CD14-positive monocyte (primary cell): ENCODE measurements at regions not wholly inside any gene's neighbourhood (a gene's known extent, or its start where the extent isn't known, plus 50 kb on each side); places are given as distances from the start of the nearest gene placed in this dataset.

Source experiments
- DNase-seq, 3 donors: peaks; one replicate each; pipeline ENCODE4 v3.0.0-alpha.2; 2011 to 2022
- H2AFZ ChIP-seq: 2 replicates; pipeline ENCODE4 v1.6.0; 2012; ENCODE audit warnings: mild to moderate bottlenecking, low read depth, low read length, inconsistent platforms; ENCODE audit not compliant: insufficient read depth, poor library complexity, severe bottlenecking
- H3K27ac ChIP-seq, 2 donors: 1 replicate in 1 of 2; 2 replicates in 1 of 2; pipeline ENCODE4 v1.5.1; 2012 to 2013; ENCODE audit warnings: low read length in 2 of 2, control low read depth in 1 of 2, inconsistent platforms in 1 of 2, low read depth in 1 of 2, mild to moderate bottlenecking in 1 of 2
- H3K27me3 ChIP-seq, 2 donors: one replicate each; pipeline versions ENCODE4 v1.6.0 to v1.6.1; 2011 to 2013; ENCODE audit warnings: low read length in 2 of 2; ENCODE audit not compliant: control insufficient read depth in 2 of 2, insufficient read depth in 2 of 2
- H3K36me3 ChIP-seq, 2 donors: replicated peaks in 1 of 2; 1 replicate in 1 of 2; 2 replicates in 1 of 2; pipeline versions ENCODE4 v1.5.1 to v1.6.1; 2012 to 2013; ENCODE audit warnings: low read length in 2 of 2, control low read depth in 1 of 2, inconsistent platforms in 1 of 2, mild to moderate bottlenecking in 1 of 2; ENCODE audit not compliant: insufficient read depth in 2 of 2, control insufficient read depth in 1 of 2
- H3K4me1 ChIP-seq, 2 donors: 1 replicate in 1 of 2; 2 replicates in 1 of 2; pipeline versions ENCODE4 v1.5.1 to v1.6.1; 2012 to 2013; ENCODE audit warnings: low read length in 2 of 2, control low read depth in 1 of 2, inconsistent platforms in 1 of 2, mild to moderate bottlenecking in 1 of 2, moderate library complexity in 1 of 2; ENCODE audit not compliant: insufficient read depth in 2 of 2, control insufficient read depth in 1 of 2
- H3K4me2 ChIP-seq: replicated peaks from 2 replicates; pipeline ENCODE3; 2012; ENCODE audit warnings: low read length, moderate library complexity, mild to moderate bottlenecking; ENCODE audit not compliant: poor library complexity, severe bottlenecking; ENCODE audit errors: extremely low read depth
- H3K4me3 ChIP-seq, 3 experiments: fragments of 200-600 bp in 1 of 3; sonication (generic) in 1 of 3; replicated peaks in 1 of 3; 1 replicate in 2 of 3; 2 replicates in 1 of 3; pipeline ENCODE4 v1.5.1; 2011 to 2013; ENCODE audit warnings: low read length in 3 of 3, mild to moderate bottlenecking in 3 of 3, control low read depth in 2 of 3, low read depth in 2 of 3, inconsistent platforms in 1 of 3, moderate library complexity in 1 of 3
- H3K79me2 ChIP-seq: 2 replicates; pipeline ENCODE4 v1.6.0; 2012; ENCODE audit warnings: mild to moderate bottlenecking, control low read depth, inconsistent platforms, low read length, moderate library complexity; ENCODE audit not compliant: insufficient read depth
- H3K9ac ChIP-seq: 2 replicates; pipeline ENCODE4 v1.6.0; 2017; ENCODE audit warnings: low read length, mild to moderate bottlenecking; ENCODE audit not compliant: insufficient read depth, poor library complexity, severe bottlenecking
- H3K9me3 ChIP-seq, 2 donors: replicated peaks in 1 of 2; 1 replicate in 1 of 2; 2 replicates in 1 of 2; pipeline versions ENCODE4 v1.5.1 to v1.6.1; 2012 to 2013; ENCODE audit warnings: low read length in 2 of 2, control low read depth in 1 of 2; ENCODE audit not compliant: control insufficient read depth in 1 of 2, insufficient read depth in 1 of 2
- H4K20me1 ChIP-seq: 2 replicates; pipeline ENCODE4 v1.6.0; 2012; ENCODE audit warnings: mild to moderate bottlenecking, low read length, control low read depth, moderate library complexity; ENCODE audit not compliant: insufficient read depth
- H3K27ac Mint-ChIP-seq, 7 donors: one replicate each; pipeline ENCODE4 v1.8.0; 2020; ENCODE audit warnings: mild to moderate bottlenecking in 7 of 7, mixed read lengths in 7 of 7, moderate library complexity in 6 of 7, inconsistent platforms in 2 of 7
- H3K27me3 Mint-ChIP-seq, 3 donors: one replicate each; pipeline ENCODE4 v1.8.0; 2021 to 2022; ENCODE audit warnings: low read depth in 3 of 3, mild to moderate bottlenecking in 3 of 3, mixed read lengths in 3 of 3, moderate library complexity in 3 of 3, inconsistent platforms in 1 of 3
- H3K36me3 Mint-ChIP-seq, 2 donors: one replicate each; pipeline ENCODE4 v1.8.0; 2020; ENCODE audit warnings: mixed read lengths in 2 of 2, inconsistent platforms in 1 of 2, mild to moderate bottlenecking in 1 of 2
- H3K4me1 Mint-ChIP-seq: one replicate; pipeline ENCODE4 v1.8.0; 2020; ENCODE audit warnings: mild to moderate bottlenecking, mixed read lengths
- H3K4me3 Mint-ChIP-seq, 2 donors: one replicate each; pipeline ENCODE4 v1.8.0; 2020; ENCODE audit warnings: mild to moderate bottlenecking in 2 of 2, mixed read lengths in 2 of 2, moderate library complexity in 1 of 2
- H3K9me3 Mint-ChIP-seq, 7 donors: one replicate each; pipeline ENCODE4 v1.8.0; 2020 to 2022; ENCODE audit warnings: mixed read lengths in 7 of 7, mild to moderate bottlenecking in 6 of 7, moderate library complexity in 6 of 7, inconsistent platforms in 2 of 7
- CTCF ChIP-seq: fragments of 200-600 bp; IDR thresholded peaks from one replicate; pipeline ENCODE4 v1.8.0; 2022; ENCODE audit warnings: antibody characterized with exemption, mild to moderate bottlenecking
- WGBS: methylation state at CpG from one replicate; pipeline ENCODE4 v1.1.5; 2013; ENCODE audit warnings: missing lambda C conversion rate; ENCODE audit not compliant: insufficient coverage; 5-methylcytosine and 5-hydroxymethylcytosine counted together
- intact Hi-C, 2 donors: fragments of 100-400 bp; cut with micrococcal nuclease; formaldehyde crosslinking; loops; one replicate each; pipeline versions ENCODE4 v1.15.0 to v1.15.1; 2023

- Mint-ChIP-seq H3K27ac (no peak overlapping the region), H3K4me1 (no peaks in the 10 kb centered on the region), H3K27me3 (peaks cover 3% of the 10 kb centered on the region in 3 donors), H3K36me3 (no peaks in the 10 kb centered on the region), H3K4me3 (no peak overlapping the region), H3K9me3 (peaks cover 0 to 14% (median 0%) of the 10 kb centered on the region in 7 donors)
- Histone ChIP-seq H3K36me3 (no peaks in the 10 kb centered on the region), H3K27ac (no peak overlapping the region), H4K20me1 (no peaks in the 10 kb centered on the region), H3K4me3 (no peak overlapping the region), H3K27me3 (no peaks in the 10 kb centered on the region), H3K79me2 (no peaks in the 10 kb centered on the region), H3K4me1 (no peaks in the 10 kb centered on the region), H3K9me3 (no peaks in the 10 kb centered on the region), H3K9ac (no peak overlapping the region), H2AFZ (no peak overlapping the region), H3K4me2 (no peak overlapping the region)
- intact Hi-C loops = no loop called here
- no peak for DNase-seq
- no peak for TF ChIP-seq CTCF
- 95% methylated on average over 3 of the region's 5 CpGs for WGBS
These were observed 243.8 kb upstream of the ADAMTS16 start for GRCh38 chr5:4896328-4896727.

GRCh38 chr5:4901305-4901811 lies 238.8 kb upstream of the ADAMTS16 start:
- Histone ChIP-seq H3K27me3 (no peaks in the 10 kb centered on the region), H3K36me3 (no peaks in the 10 kb centered on the region), H3K79me2 (no peaks in the 10 kb centered on the region), H3K4me2 (no peak overlapping the region), H4K20me1 (no peaks in the 10 kb centered on the region), H3K4me1 (no peaks in the 10 kb centered on the region), H3K27ac (no peak overlapping the region), H3K9me3 (no peaks in the 10 kb centered on the region), H3K9ac (no peak overlapping the region), H3K4me3 (no peak overlapping the region), H2AFZ (no peak overlapping the region)
- WGBS = 90% methylated on average over 13 of the region's 15 CpGs
- H3K4me3 Mint-ChIP-seq = no peak overlapping the region
- H3K9me3 Mint-ChIP-seq = no peaks in the 10 kb centered on the region
- TF ChIP-seq CTCF = no peak
- H3K27ac Mint-ChIP-seq = no peak overlapping the region
- no peaks in the 10 kb centered on the region for H3K4me1 Mint-ChIP-seq
- intact Hi-C loops = no loop called here
- DNase-seq = no peak
- H3K36me3 Mint-ChIP-seq = no peaks in the 10 kb centered on the region
- peaks cover 0 to 1% (median 0%) of the 10 kb centered on the region in 3 donors for H3K27me3 Mint-ChIP-seq
